Endothelial cell of umbilical vein (primary cell): ENCODE measurements at regions not wholly inside any gene's neighbourhood (a gene's known extent, or its start where the extent isn't known, plus 50 kb on each side); places are given as distances from the start of the nearest gene placed in this dataset.

Source experiments
- BruUV-seq: library from RNA; stranded (reverse); fragments of 400-500 nt; replicated peaks from 2 replicates; lab custom pipeline; 2021; lab: Mats Ljungman, UMichigan
- CTCF ChIA-PET: fragments of 300-600, 350-600 bp; sonication (Branson Sonifier 250); formaldehyde crosslinking; loops from one replicate; lab custom pipeline; 2021; ENCODE audit warnings: antibody characterized with exemption, inconsistent platforms; lab: Charles Lee
- POLR2A ChIA-PET: fragments of 300-600, 350-600 bp; sonication (Branson Sonifier 250); formaldehyde crosslinking; loops from one replicate; lab custom pipeline; 2021; ENCODE audit warnings: antibody characterized with exemption, inconsistent platforms; lab: Charles Lee
- DNase-seq: peaks from one replicate; pipeline ENCODE4 v3.0.0-alpha.2; 2011; ENCODE audit warnings: low read depth, low spot score
- FAIRE-seq: peaks from 2 replicates; lab custom pipeline; 2011; peaks lifted over from hg19 to GRCh38; lab: Jason Lieb, UNC
- H2AFZ ChIP-seq: 2 replicates; pipeline ENCODE4 v1.6.0; 2012; ENCODE audit warnings: low read depth, low read length, control low read depth, inconsistent platforms
- H3K27ac ChIP-seq: 2 replicates; pipeline ENCODE4 v1.5.1; 2011; ENCODE audit warnings: low read depth, mild to moderate bottlenecking, control low read depth, low read length, moderate library complexity; ENCODE audit not compliant: insufficient read depth
- H3K27me3 ChIP-seq, 2 experiments: 2 replicates each; pipeline versions ENCODE4 v1.6.0 to v1.6.1; 2011; ENCODE audit warnings: low read length in 2 of 2, mixed read lengths in 1 of 2; ENCODE audit not compliant: control insufficient read depth in 2 of 2, insufficient read depth in 2 of 2
- H3K36me3 ChIP-seq, 2 experiments: 2 replicates in 1 of 2; 3 replicates in 1 of 2; pipeline ENCODE4 v1.5.1; 2011; ENCODE audit warnings: low read length in 2 of 2, mild to moderate bottlenecking in 1 of 2, moderate library complexity in 1 of 2; ENCODE audit not compliant: control insufficient read depth in 2 of 2, insufficient read depth in 2 of 2; ENCODE audit errors: extremely low read depth in 1 of 2
- H3K4me1 ChIP-seq: 3 replicates; pipeline ENCODE4 v1.5.1; 2011; ENCODE audit warnings: mild to moderate bottlenecking, low read length; ENCODE audit not compliant: control insufficient read depth, insufficient read depth; ENCODE audit errors: extremely low read depth
- H3K4me2 ChIP-seq: 2 replicates; pipeline ENCODE4 v1.6.1; 2011; ENCODE audit warnings: low read length, control low read depth, mixed read lengths; ENCODE audit not compliant: insufficient read depth
- H3K4me3 ChIP-seq, 3 experiments: fragments of 200-600 bp in 1 of 3; sonication (generic), shearing (Covaris generic) in 1 of 3; replicated peaks in 1 of 3; 2 replicates each; pipeline ENCODE4 v1.5.1; 2011 to 2016; ENCODE audit warnings: control low read depth in 3 of 3, low read length in 3 of 3, mild to moderate bottlenecking in 2 of 3, inconsistent platforms in 1 of 3, low read depth in 1 of 3, moderate library complexity in 1 of 3; ENCODE audit not compliant: insufficient read depth in 1 of 3
- H3K79me2 ChIP-seq: 2 replicates; pipeline ENCODE4 v1.6.0; 2012; ENCODE audit warnings: low read length, inconsistent platforms; ENCODE audit not compliant: control insufficient read depth, insufficient read depth
- H3K9ac ChIP-seq: replicated peaks from 2 replicates; pipeline ENCODE3; 2011; ENCODE audit warnings: low read length, control low read depth; ENCODE audit not compliant: insufficient read depth; ENCODE audit errors: extremely low read depth
- H3K9me1 ChIP-seq: replicated peaks from 3 replicates; pipeline ENCODE4 v1.6.0; 2011; ENCODE audit warnings: mild to moderate bottlenecking, low read length; ENCODE audit not compliant: control insufficient read depth, insufficient read depth; ENCODE audit errors: extremely low read depth
- H3K9me3 ChIP-seq: replicated peaks from 2 replicates; pipeline ENCODE4 v1.5.1; 2012; ENCODE audit warnings: low read length, inconsistent platforms; ENCODE audit not compliant: control insufficient read depth, insufficient read depth
- H4K20me1 ChIP-seq: replicated peaks from 2 replicates; pipeline ENCODE3; 2011; ENCODE audit warnings: mild to moderate bottlenecking, low read length; ENCODE audit not compliant: control insufficient read depth, insufficient read depth; ENCODE audit errors: extremely low read depth
- EZH2 ChIP-seq: IDR thresholded peaks from 2 replicates; pipeline ENCODE4 v1.6.1; 2012; ENCODE audit warnings: borderline replicate concordance, low read depth, mild to moderate bottlenecking, moderate library complexity, low read length, inconsistent platforms; ENCODE audit not compliant: severe bottlenecking
- FOS ChIP-seq: IDR thresholded peaks from 2 replicates; pipeline ENCODE4 v1.6.1; 2011; ENCODE audit warnings: mild to moderate bottlenecking, low read length, moderate library complexity, borderline replicate concordance; ENCODE audit not compliant: insufficient read depth
- GATA2 ChIP-seq: IDR thresholded peaks from 2 replicates; pipeline ENCODE4 v1.7.0; 2011; ENCODE audit warnings: low read depth, mild to moderate bottlenecking, moderate library complexity, mixed read lengths, low read length; ENCODE audit not compliant: insufficient read length, insufficient read depth
- JUN ChIP-seq: IDR thresholded peaks from 2 replicates; pipeline ENCODE4 v1.6.1; 2011; ENCODE audit warnings: borderline replicate concordance, low read depth; ENCODE audit not compliant: insufficient read length, insufficient read depth
- MYC ChIP-seq: IDR thresholded peaks from one replicate; pipeline ENCODE4 v1.6.1; 2011; ENCODE audit warnings: mild to moderate bottlenecking, low read depth, low read length
- POLR2A ChIP-seq: IDR thresholded peaks from 2 replicates; pipeline ENCODE4 v1.6.1; 2012; ENCODE audit warnings: low read depth, mild to moderate bottlenecking, control low read depth, low read length
- POLR2AphosphoS5 ChIP-seq: IDR thresholded peaks from 2 replicates; pipeline ENCODE4 v1.6.1; 2012; ENCODE audit warnings: low read depth, mild to moderate bottlenecking, control low read depth, low read length, moderate library complexity; ENCODE audit not compliant: insufficient read depth
- dilution Hi-C: fragments of 300-500 bp; cut with MboI; formaldehyde crosslinking; loops from one replicate; pipeline ENCODE4 v1.15.0; 2019; ENCODE audit warnings: low sequenced_read_pairs; ENCODE audit not compliant: extremely low pct_ligation_motif_present
- intact Hi-C: fragments of 100-400 bp; cut with micrococcal nuclease; formaldehyde crosslinking; loops from one replicate; pipeline ENCODE4 v1.10.0; 2022
- TF ChIP-seq, protein P1 (sequence below): IDR thresholded peaks from 2 replicates; pipeline ENCODE4 v1.6.1; 2011; ENCODE audit not compliant: insufficient read depth, insufficient read length
- TF ChIP-seq, protein P2 (sequence below), 2 donors: IDR thresholded peaks; 1 replicate in 1 of 2; 2 replicates in 1 of 2; pipeline ENCODE4 v1.5.1; 2011; ENCODE audit warnings: low read length in 2 of 2, mild to moderate bottlenecking in 2 of 2, moderate library complexity in 2 of 2, control low read depth in 1 of 2, inconsistent platforms in 1 of 2, low read depth in 1 of 2; ENCODE audit not compliant: insufficient read depth in 1 of 2; ENCODE audit errors: extremely low read depth in 1 of 2

DNA sequence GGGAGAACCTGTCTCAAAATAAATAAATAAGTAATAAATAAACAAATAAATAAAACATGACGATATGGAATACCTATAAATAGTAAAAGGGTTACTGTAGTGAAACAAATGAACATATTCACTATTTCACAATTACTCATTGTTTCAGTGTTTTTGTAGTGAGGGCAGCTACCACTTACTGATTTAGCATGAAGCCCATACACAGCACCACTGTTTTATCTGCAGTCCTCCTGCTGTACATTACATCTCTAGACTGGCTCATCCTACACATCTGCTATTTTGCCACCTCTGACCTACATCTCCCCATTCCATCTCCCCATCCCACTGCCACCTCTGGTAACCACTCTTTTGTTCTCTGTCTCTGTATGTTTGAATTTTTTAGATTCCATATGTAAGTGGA lies 332.7 kb upstream of the SMIM21 start:
- FAIRE-seq (no peak), DNase-seq (no peak)
- ChIA-PET CTCF (no interaction called here), POLR2A (no interaction called here)
- dilution Hi-C loops (no loop called here), intact Hi-C loops (no loop called here)
- BruUV-seq: no TSS peak
- no peak overlapping the region for H3K27ac ChIP-seq
- H3K36me3 ChIP-seq: no peaks in the 10 kb centered on the region
- TF ChIP-seq GATA2: no peak
- TF ChIP-seq MYC: no peak
- no peak for TF ChIP-seq JUN
- TF ChIP-seq, protein P1, sequence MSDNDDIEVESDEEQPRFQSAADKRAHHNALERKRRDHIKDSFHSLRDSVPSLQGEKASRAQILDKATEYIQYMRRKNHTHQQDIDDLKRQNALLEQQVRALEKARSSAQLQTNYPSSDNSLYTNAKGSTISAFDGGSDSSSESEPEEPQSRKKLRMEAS: no peak
- no peak for TF ChIP-seq POLR2AphosphoS5
- TF ChIP-seq, protein P2, sequence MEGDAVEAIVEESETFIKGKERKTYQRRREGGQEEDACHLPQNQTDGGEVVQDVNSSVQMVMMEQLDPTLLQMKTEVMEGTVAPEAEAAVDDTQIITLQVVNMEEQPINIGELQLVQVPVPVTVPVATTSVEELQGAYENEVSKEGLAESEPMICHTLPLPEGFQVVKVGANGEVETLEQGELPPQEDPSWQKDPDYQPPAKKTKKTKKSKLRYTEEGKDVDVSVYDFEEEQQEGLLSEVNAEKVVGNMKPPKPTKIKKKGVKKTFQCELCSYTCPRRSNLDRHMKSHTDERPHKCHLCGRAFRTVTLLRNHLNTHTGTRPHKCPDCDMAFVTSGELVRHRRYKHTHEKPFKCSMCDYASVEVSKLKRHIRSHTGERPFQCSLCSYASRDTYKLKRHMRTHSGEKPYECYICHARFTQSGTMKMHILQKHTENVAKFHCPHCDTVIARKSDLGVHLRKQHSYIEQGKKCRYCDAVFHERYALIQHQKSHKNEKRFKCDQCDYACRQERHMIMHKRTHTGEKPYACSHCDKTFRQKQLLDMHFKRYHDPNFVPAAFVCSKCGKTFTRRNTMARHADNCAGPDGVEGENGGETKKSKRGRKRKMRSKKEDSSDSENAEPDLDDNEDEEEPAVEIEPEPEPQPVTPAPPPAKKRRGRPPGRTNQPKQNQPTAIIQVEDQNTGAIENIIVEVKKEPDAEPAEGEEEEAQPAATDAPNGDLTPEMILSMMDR (IDR thresholded peaks at IDR 0.05; ENCODE audit: extremely low read depth in 1 of 2, insufficient read depth in 1 of 2, low read depth in 1 of 2, low read length in 2 of 2): no peak
- TF ChIP-seq EZH2: no peak
- TF ChIP-seq POLR2A: no peak
- no peak for TF ChIP-seq FOS
- no peak overlapping the region for H3K4me2 ChIP-seq
- H3K4me1 ChIP-seq: no peaks in the 10 kb centered on the region
- H3K9me1 ChIP-seq: no peaks in the 10 kb centered on the region
- H3K9ac ChIP-seq: no peak overlapping the region
- H2AFZ ChIP-seq: no peak overlapping the region
- no peaks in the 10 kb centered on the region for H3K79me2 ChIP-seq
- H3K4me3 ChIP-seq: no peak overlapping the region
- H3K27me3 ChIP-seq: no peaks in the 10 kb centered on the region
- peaks cover 3% of the 10 kb centered on the region for H3K9me3 ChIP-seq
- H4K20me1 ChIP-seq: no peaks in the 10 kb centered on the region
